ENCODE measurements at regions not wholly inside any gene's neighbourhood (a gene's known extent, or its start where the extent isn't known, plus 50 kb on each side); places are given as distances from the start of the nearest gene placed in this dataset.

- Histone ChIP-seq H3K36me3 (replicated peaks in 1 of 2; ENCODE audit: control insufficient read depth in 1 of 2, insufficient read depth in 2 of 2, low read length in 1 of 2) (no peaks in the 10 kb centered on the region), H4K20me1 (ENCODE audit: insufficient read depth) (no peaks in the 10 kb centered on the region), H3K27me3 (ENCODE audit: insufficient read depth) (no peaks in the 10 kb centered on the region), H3K4me1 (ENCODE audit: control insufficient read depth in 1 of 2, insufficient read depth in 2 of 2, low read depth in 1 of 2, low read length in 1 of 2) (no peaks in the 10 kb centered on the region), H3K4me3 (ENCODE audit: low read depth in 2 of 2, low read length in 1 of 2) (no peak overlapping the region), H3K4me2 (no peak overlapping the region), H3K9ac (no peak overlapping the region), H3K9me2 (no peaks in the 10 kb centered on the region), H3K79me2 (ENCODE audit: insufficient read depth) (no peaks in the 10 kb centered on the region), H3K9me3 (no peaks in the 10 kb centered on the region), H2AFZ (ENCODE audit: low read depth) (no peak overlapping the region), H3F3A (replicated peaks; ENCODE audit: insufficient read depth) (no peaks in the 10 kb centered on the region), H3K27ac (ENCODE audit: low read depth in 2 of 2, low read length in 1 of 2) (no peak overlapping the region)
- ChIA-PET CTCF (no interaction called here), POLR2A (no interaction called here)
- WGBS (ENCODE audit: low lambda C conversion rate): 0% methylated on average over 1 of the region's 1 CpG
- no peak for TF ChIP-seq RFX5 (IDR thresholded peaks at IDR 0.05; ENCODE audit: low read length)
- no peak for TF ChIP-seq GATA2 (CRISPR knock-in tag; IDR thresholded peaks at IDR 0.05)
- no peak for TF ChIP-seq USF1 (IDR thresholded peaks at IDR 0.05; ENCODE audit: borderline replicate concordance, low read depth)
- no peak for TF ChIP-seq YY1 (IDR thresholded peaks at IDR 0.05; ENCODE audit: low read depth)
- no peak for TF ChIP-seq SIN3A (IDR thresholded peaks at IDR 0.05; ENCODE audit: borderline replicate concordance, low read depth, low read length)
- TF ChIP-seq, protein P1, sequence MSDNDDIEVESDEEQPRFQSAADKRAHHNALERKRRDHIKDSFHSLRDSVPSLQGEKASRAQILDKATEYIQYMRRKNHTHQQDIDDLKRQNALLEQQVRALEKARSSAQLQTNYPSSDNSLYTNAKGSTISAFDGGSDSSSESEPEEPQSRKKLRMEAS (IDR thresholded peaks at IDR 0.05; ENCODE audit: low read depth): no peak
- TF ChIP-seq FOSL2 (IDR thresholded peaks at IDR 0.05; ENCODE audit: borderline replicate concordance, low read depth): no peak
- TF ChIP-seq FOXM1 (IDR thresholded peaks at IDR 0.05; ENCODE audit: low read depth): no peak
- TF ChIP-seq MXI1 (IDR thresholded peaks at IDR 0.05; ENCODE audit: low read depth, low read length): no peak
- TF ChIP-seq EZH2phosphoT487 (IDR thresholded peaks at IDR 0.05; ENCODE audit: borderline replicate concordance, low read depth): no peak
- TF ChIP-seq POLR2AphosphoS5 (IDR thresholded peaks at IDR 0.05; ENCODE audit: low read depth, low read length): no peak
- TF ChIP-seq TEAD4 (IDR thresholded peaks at IDR 0.05; ENCODE audit: borderline replicate concordance, insufficient read depth): no peak
- TF ChIP-seq ZBTB33 (IDR thresholded peaks at IDR 0.05; ENCODE audit: borderline replicate concordance, low read depth): no peak
- no peak for DNase-seq
Measured at GRCh38 chr13:22102271-22102670, 431.4 kb downstream of the FGF9 start.

GRCh38 chr13:22103046-22104027 is 432.5 kb downstream of the FGF9 start:
- H3K27me3 ChIP-seq (ENCODE audit: insufficient read depth): no peaks in the 10 kb centered on the region
- POLR2A ChIA-PET: no interaction called here
- H2AFZ ChIP-seq (ENCODE audit: low read depth): no peak overlapping the region
- H3K27ac ChIP-seq (ENCODE audit: low read depth in 2 of 2, low read length in 1 of 2): no peak overlapping the region
- no peaks in the 10 kb centered on the region for H3K36me3 ChIP-seq (replicated peaks in 1 of 2; ENCODE audit: control insufficient read depth in 1 of 2, insufficient read depth in 2 of 2, low read length in 1 of 2)
- no peaks in the 10 kb centered on the region for H3K4me1 ChIP-seq (ENCODE audit: control insufficient read depth in 1 of 2, insufficient read depth in 2 of 2, low read depth in 1 of 2, low read length in 1 of 2)
- WGBS (ENCODE audit: low lambda C conversion rate): 8% methylated on average over 10 of the region's 10 CpGs
- H3K9ac ChIP-seq: no peak overlapping the region
- no peaks in the 10 kb centered on the region for H3K79me2 ChIP-seq (ENCODE audit: insufficient read depth)
- no peak for DNase-seq
- no peaks in the 10 kb centered on the region for H3K9me3 ChIP-seq
- no peaks in the 10 kb centered on the region for H4K20me1 ChIP-seq (ENCODE audit: insufficient read depth)
- CTCF ChIA-PET: no interaction called here
- H3K9me2 ChIP-seq: no peaks in the 10 kb centered on the region
- H3K4me2 ChIP-seq: no peak overlapping the region
- H3F3A ChIP-seq (replicated peaks; ENCODE audit: insufficient read depth): no peaks in the 10 kb centered on the region
- H3K4me3 ChIP-seq (ENCODE audit: low read depth in 2 of 2, low read length in 1 of 2): no peak overlapping the region
- TF ChIP-seq, protein P2, sequence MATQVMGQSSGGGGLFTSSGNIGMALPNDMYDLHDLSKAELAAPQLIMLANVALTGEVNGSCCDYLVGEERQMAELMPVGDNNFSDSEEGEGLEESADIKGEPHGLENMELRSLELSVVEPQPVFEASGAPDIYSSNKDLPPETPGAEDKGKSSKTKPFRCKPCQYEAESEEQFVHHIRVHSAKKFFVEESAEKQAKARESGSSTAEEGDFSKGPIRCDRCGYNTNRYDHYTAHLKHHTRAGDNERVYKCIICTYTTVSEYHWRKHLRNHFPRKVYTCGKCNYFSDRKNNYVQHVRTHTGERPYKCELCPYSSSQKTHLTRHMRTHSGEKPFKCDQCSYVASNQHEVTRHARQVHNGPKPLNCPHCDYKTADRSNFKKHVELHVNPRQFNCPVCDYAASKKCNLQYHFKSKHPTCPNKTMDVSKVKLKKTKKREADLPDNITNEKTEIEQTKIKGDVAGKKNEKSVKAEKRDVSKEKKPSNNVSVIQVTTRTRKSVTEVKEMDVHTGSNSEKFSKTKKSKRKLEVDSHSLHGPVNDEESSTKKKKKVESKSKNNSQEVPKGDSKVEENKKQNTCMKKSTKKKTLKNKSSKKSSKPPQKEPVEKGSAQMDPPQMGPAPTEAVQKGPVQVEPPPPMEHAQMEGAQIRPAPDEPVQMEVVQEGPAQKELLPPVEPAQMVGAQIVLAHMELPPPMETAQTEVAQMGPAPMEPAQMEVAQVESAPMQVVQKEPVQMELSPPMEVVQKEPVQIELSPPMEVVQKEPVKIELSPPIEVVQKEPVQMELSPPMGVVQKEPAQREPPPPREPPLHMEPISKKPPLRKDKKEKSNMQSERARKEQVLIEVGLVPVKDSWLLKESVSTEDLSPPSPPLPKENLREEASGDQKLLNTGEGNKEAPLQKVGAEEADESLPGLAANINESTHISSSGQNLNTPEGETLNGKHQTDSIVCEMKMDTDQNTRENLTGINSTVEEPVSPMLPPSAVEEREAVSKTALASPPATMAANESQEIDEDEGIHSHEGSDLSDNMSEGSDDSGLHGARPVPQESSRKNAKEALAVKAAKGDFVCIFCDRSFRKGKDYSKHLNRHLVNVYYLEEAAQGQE (IDR thresholded peaks at IDR 0.05; ENCODE audit: low read depth, low read length): no peak
- TF ChIP-seq FOXM1 (IDR thresholded peaks at IDR 0.05; ENCODE audit: low read depth) (no peak), ELF1 (IDR thresholded peaks at IDR 0.05) (no peak), USF2 (IDR thresholded peaks at IDR 0.05; ENCODE audit: borderline replicate concordance, low read depth, low read length) (no peak), RFX5 (IDR thresholded peaks at IDR 0.05; ENCODE audit: low read length) (no peak)

Data from SK-N-SH (cell line).